22Rv1 (cell line): ENCODE measurements at regions not wholly inside any gene's neighbourhood (a gene's known extent, or its start where the extent isn't known, plus 50 kb on each side); places are given as distances from the start of the nearest gene placed in this dataset.

Source experiments
- CTCF ChIP-seq: fragments of 450-650 bp; IDR thresholded peaks from 2 replicates; pipeline ENCODE4 v1.5.1; 2017; ENCODE audit warnings: mild to moderate bottlenecking
- ZFX ChIP-seq: fragments of 450-650 bp; IDR thresholded peaks from 2 replicates; pipeline ENCODE4 v1.6.1; 2017; ENCODE audit warnings: antibody characterized with exemption, borderline replicate concordance

DNA sequence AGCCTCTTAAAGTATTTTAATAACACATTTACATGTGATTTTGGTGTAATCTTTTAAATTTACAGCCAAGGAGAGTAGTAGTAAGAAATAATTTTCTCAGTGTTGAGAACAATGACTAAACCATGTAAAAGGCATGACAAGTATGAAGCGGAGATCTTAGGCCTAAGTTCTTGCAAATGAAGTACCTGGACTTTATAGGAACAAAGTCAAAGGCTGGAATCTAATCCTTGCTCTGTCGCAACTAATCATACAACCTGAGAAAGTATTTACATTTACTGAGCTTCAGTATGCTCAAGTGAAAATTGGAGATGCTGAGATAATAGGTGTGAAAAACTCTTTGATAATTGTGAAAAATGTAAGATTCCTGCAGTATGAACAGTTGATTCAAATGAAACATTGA, 86.4 kb upstream of the VGLL3 start:
- TF ChIP-seq CTCF = no peak
- TF ChIP-seq ZFX = no peak
